MV-4-11 (cell line): ENCODE measurements at regions not wholly inside any gene's neighbourhood (a gene's known extent, or its start where the extent isn't known, plus 50 kb on each side); places are given as distances from the start of the nearest gene placed in this dataset.

ENCODE experiments used
- DNase-seq: peaks from one replicate; lab custom pipeline; 2025; lab: John Stamatoyannopoulos, UW

DNA sequence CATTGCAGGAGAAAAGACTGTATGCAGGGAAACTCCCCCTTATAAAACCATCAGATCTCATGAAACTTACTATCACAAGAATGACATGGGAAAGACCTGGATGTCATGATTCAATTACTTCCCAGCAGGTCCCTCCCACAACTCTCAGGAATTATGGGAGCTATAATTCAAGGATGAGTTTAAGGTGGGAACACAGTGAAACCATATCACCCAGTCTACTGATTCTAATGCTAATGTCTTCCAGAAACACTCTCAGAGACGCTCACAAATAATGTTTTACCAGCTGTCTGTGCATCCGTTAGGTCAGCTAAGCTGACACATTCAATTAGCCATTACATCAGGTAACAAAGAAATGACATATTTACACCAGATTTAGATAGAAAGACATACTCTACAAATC lies 637.9 kb downstream of the NLGN4Y start:
- no peak for DNase-seq

DNA sequence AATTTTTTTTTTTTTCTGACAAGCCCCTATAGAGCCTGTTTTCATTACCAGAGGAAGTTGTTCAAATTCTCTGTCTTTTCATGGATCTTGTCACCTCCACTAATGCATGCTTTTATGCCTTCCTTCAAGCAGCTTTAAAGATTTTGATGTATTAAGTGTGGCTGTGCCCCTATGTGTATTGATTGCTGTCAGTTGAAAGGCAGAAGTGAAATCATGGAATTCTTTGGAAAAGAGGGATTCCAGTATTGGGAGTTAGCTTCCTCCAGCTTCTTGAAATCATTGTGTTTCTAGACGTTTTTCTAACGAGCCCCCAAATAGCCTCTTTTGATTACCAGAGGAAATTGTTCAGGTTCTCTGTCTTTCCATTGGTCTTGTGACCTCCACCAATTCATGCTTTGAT lies 655.6 kb downstream of the NLGN4Y start:
- no peak for DNase-seq

DNA sequence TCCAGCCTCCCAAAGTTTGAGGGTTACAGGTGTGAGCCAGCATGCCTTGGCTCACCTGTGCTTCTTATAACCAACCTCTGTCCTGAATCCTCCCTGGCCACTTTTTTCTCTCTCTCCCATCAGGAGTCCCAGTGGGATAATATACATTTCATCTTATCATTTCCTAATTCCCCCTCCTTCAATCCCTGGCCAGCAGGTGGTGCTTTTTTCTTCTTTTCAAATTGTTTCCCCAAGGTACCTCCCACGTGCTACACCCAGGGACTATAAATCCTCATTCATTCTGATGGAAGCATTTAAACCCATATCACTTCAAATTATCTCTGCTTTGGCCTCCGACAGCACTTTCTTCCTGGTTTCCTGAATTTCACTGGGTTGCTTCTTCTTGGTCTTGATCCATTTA lies 704.7 kb downstream of the NLGN4Y start:
- DNase-seq: no peak

DNA sequence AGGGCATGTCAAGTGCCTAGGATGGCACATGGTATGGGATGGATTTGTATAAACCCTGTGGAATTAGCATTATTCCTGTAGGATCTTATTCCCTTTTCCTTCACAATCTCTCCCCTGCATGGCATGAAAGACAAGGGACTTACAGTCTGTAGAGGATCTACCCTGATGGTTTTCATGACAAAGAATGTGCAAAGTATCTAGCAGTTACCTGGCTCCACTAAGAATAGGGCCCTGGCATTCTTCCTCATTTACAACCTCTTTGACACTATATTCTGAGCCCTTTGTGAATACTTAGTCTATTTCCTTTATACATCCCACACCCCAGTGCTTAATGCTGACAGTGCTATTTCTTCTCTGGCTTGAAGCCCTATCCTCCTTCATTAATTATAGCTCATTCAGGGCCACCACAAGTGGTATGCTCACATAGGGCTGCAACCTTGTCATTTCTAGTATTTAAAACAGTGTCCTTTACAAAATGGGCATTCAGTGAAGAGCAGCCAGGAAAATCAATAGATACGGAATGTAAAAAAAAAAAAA lies 715.3 kb downstream of the NLGN4Y start:
- DNase-seq: no peak

DNA sequence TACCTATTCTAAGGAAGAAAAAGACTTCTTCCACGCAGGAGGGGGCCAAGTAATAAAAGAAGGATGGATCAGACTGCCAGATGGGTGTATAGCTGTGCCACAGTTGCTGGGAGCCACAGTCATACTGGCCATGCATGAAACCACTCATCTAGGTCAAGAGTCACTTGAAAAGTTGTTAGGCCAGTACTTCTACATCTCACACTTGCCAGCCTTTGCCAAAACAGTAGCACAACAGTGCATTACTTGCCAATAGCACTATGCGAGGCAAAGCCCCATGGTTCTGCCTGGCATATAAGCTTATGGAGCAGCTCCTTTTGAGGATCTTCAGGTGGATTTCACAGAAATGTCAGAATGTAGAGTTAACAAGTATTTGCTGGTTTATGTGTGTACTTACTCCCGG lies 735.0 kb downstream of the NLGN4Y start:
- no peak for DNase-seq

DNA sequence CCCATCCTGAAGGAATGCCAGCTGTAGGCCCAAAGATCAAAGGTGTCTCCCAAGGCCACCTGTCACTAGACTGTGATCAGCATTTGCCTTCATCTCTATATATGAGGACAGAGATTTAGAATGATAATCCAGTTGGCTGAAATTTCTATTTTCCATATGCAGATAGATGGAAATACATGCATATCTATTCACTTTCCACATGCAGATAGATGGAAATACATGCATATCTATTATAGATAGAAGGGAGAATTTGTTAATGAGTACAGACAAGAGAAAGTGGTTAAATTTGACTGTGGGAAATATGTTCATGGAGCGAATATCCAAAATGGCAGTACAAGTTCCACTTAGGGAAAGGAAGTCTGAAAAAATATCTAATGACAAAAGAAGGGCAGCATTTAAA lies 762.2 kb downstream of the NLGN4Y start:
- DNase-seq: no peak

DNA sequence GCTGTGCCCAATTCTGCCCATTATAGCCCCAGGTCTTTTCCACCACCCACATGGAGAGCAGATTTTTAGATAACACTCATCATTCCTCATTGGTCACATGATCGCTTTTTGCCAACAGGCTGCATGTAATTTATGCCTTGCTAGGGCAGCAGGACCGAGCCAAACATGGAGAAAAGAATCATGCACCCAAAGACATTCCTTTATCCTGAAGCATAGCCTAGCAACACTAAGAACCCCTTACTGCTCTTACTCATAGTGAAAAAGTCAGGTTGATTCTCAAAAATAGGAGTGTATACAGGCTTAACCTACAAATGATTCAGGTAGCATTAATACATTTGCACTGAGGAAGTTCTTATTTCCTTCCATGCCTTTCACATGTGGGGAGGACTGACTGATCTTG lies 765.5 kb downstream of the NLGN4Y start:
- no peak for DNase-seq

DNA sequence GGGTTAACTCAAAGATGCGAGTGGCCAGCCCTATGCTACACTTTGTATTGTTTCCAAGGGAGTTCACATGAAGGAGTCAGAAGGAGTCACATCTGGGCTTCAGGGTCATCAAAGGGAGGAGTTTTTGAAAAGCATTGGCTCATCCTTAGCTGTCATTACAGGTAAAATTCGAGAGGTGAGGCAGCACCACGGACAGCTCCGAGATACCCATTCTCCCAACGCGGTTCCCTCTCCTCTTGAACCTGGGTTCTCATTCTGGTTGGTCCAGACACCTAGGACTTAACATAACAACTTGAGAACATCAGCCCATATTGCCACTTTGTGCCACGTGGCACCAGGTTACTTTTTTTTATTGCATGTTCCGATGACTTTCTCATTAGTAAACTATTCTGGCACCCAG lies 768.6 kb downstream of the NLGN4Y start:
- no peak for DNase-seq

DNA sequence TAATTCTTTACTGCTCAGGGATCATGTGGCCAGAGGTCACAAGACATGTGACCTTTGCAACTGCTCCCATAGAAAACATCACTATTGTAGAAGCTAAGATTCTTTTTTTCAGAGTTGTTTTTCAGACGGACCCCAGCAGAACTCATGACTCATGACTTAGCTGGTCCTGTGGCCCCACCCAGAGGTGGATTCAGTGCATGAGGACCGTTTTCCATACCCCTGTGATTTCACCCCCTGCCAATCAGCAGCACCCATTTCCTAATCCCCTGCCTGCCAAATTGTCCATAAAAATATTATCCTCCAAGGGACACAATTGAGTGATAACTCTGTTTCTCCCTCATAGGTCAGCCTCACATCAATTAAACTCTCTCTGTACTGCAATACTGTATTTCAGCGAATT lies 777.5 kb downstream of the NLGN4Y start:
- no peak for DNase-seq

DNA sequence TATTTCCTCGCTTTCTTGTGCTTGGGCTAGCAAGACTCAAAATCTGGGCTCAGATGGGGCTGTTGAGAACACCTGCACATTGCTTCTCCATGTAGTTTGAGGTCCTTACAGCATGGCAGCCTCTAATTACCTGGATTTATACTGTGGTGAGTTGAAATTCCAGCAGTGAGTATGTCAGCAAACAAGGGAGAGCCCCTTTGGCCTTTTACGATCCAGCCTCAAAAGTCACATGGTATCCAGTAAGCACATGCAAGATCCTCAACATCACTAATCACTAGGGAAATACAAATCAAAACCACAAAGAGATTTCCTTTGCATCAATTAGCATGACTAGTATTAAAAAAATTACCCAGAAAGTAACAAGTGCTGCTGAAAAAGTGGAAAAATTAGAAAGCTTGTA lies 787.8 kb downstream of the NLGN4Y start:
- DNase-seq: no peak

DNA sequence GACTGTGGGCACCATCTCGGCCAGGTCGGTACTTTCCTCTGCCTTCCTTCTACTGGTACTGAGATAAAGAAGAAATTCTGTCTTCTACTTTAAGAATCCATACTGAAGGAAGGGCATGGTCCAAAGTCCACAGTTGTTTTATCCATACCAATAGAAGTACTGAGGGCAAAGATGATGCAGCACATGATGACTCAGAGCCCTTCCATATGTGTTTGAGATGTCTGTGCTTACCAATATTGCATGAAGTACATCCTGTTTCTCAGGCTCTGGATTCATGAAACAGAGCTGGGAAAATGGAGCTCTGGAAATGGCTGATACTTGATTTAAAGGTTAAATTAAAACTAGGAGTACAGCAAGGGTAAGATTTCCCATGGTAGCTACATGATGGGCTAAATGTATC lies 799.9 kb downstream of the NLGN4Y start:
- no peak for DNase-seq

DNA sequence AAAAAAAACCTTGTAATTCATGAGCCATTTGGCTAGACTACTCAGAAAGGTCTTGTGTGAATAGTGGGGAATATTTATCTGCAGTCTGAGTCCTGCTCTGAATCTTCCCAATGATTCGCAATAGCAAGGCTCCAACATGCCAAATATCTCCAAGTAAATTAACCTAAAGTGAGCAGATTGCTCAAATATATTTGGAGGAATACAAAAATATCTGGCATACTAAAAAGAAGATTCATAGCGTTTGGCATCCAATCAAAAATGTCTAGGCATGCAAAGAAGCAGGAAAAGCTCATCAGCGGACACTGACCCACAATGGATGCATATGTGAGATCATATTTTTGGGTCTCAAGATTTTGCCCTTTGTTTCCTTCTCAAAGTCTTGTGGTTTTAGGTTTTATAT lies 800.9 kb downstream of the NLGN4Y start:
- no peak for DNase-seq

DNA sequence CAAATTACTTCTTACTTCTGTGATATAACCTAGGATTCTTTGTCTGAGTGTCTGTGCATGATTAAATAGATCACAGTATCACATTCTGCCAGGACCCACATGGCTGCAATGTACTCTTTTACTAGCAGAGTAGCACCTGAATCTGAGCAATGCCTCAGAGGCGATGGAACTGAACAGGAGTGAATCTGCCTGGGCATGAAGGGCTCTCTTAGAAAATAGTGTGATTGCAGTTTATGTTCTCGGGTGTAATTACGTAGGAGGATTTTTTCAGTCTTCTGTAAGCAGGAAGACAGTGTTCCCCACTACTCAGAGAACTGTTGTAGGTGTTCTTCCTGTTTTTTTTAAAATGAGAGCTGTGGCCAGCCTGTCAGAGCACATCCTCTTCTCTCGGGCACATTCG lies 802.3 kb downstream of the NLGN4Y start:
- DNase-seq: no peak

DNA sequence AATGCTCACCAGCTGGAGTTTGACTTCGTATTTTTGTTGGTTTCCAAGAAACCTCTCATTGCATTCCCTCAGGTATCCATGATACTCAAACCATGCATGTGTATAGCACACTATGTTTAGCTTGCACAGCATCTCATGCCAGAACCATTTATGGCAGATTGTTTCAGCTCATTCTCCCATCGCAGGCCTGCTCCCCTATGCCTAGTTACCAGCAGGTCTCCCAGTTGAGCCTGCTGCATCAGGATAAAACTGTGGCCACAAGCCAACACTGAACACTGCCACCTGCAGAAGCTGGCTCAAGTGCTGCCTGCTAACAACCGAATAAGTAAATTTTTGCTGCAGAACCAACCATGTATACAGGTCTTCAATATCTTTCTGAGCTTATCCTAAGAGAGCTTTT lies 804.5 kb downstream of the NLGN4Y start:
- no peak for DNase-seq

DNA sequence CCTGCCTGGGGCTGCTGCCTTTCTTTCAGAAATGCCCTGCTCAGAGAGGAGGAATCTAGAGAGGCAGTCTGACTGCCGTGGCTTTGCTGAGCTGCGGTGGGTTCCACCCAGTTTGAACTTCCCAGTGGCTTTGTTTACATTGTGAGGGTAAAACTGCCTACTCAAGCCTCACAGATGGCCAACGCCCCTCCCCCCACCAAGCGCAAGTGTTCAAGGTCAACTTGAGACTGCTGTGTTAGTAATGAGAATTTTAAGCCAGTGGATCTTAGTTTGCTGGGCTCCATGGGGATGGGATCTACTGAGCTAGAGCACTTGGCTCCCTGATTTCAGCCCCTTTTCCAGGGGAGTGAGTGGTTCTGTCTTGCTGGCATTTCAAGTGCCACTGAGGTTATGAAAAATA lies 819.2 kb downstream of the NLGN4Y start:
- DNase-seq: no peak

DNA sequence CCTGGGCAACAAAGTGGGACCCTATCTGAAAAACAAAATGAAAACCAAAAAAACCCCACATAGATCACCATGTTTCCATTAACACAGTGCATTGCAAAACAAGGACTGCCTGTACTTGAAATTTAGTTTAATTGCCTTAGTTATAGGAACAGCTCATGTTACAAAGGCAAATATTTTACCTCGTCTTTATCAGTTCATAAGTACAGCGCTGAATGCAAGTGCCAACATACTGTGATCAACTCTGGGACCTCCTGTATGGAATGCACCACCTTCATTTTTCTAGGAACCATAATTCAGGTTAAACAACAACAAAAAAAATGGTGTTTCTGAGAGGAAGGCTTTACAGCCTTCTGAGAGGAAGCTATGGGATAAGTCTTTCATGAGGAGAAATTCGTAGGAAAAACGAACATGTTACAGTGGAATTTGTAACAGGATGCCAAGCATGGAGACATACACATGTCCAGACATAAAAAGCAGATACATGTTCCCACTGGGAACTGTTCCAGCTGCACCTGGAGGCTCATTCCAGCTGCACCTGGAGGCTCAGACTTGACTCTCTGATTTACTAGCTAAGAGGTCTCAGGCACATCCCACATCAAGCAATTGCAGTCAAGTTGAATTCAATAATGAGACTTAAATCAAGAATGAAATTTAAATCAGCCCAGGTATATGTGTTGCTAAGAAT lies 821.3 kb downstream of the NLGN4Y start:
- no peak for DNase-seq

DNA sequence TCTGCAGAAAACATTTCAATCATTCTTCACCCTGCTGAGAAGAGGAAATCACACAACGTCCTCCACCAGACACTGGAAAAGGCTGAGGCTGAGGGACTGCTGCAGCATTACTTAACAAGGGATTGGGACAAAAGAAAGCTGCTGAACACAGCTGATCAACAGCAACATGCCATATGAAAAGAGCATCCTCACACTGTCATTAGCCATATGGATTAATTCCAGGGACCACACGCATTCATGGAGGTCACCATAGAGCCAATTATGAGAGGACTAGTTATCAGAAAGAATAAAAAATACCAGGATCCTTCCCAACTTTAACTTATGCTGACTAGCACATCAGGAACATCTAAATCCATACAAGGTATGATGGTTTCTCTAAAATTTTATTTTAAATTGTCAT lies 825.0 kb downstream of the NLGN4Y start:
- no peak for DNase-seq

DNA sequence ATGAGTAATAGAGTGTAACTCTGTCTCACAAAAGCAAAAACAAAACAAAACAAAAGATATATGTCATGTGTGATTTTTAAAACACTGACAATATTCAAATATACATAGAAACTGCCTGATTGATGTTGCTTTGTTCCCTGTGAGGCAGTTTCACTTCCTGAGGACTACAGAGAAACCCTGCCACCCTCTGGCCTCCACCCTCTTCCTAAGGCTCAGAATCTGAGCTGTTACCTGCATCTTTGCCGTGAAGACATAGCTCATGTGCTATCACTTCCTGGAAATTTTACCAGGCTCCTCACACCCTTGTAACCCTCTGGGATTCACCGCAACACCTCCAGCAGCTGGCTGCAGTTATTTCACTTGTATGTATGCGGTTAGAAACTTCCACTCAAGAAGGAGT lies 831.0 kb downstream of the NLGN4Y start:
- peak; percentile 40 for DNase-seq

DNA sequence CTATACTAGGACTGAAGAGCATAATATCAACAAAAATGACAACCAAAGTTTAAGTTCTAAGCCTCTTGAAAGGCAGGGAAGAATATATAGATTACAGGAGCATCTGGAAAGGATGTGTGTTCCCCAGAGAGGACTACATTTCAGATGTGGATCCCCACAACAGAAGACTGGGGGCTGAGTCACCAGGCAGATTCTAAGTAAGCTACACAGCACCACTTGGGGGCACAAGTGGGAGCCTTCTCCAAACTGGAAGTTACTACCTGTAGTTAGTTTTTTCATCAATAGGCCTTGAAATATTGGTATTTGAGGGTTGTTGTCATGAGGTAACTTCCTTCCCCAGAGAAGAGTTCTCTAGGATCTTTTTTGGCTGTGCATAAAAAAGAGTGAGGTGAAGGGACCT lies 836.1 kb downstream of the NLGN4Y start:
- DNase-seq: no peak

DNA sequence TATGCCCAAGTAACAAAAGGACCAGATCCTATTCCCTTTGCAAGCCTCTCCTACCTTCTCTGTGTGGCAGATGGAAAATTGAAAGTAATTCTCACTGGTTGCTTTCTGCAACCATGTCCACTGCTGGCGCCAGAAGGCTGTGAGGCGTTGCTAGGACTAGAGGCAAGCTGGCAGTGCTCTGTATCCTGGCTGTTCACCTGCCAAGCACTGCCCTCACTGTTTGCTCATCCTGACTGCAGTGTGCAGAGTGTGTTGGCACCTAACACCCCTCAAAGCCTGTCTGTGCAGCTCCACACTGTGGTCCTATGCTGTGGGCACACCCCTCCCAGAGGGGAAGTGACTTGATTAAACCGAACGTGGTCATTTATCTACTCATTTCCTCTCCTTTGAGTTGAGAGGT lies 840.7 kb downstream of the NLGN4Y start:
- DNase-seq: no peak

DNA sequence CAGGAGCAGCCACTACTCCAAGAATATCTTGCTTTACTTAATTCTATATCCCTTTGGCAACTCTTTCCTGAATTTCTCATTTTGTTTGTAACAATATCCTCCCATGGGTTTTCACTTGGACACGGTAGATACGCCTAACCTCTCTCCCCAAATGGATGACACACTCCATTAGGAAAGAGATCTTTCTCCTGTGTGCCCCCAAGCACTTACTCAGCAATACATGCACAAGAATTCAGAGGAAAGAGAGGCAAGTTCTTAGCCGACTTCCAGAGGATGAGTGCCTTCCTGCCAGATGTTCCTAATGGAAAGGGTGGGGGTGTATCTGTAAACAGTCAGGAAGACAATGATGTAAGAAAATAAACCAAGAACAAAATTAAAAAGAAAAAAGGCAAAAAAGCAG lies 844.5 kb downstream of the NLGN4Y start:
- no peak for DNase-seq

DNA sequence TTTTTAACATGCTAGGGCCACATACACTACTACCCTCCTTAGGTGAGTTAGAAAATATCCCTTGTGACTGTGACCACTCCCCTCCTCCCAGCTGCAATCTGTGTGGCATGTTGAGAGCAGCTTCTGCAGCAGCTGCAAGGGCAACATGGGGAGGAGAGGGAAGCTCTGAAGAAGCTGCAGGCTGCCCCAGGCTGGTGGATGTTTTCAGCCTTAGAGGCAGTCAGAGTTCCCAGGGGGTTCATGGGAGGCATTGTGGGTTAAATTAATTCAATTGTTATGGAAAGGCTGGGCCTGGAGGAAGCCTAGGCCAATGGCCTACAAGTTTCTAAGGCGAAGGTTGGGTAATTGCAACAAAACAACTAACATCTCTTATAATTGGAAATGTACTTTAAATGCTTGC lies 860.8 kb downstream of the NLGN4Y start:
- no peak for DNase-seq

DNA sequence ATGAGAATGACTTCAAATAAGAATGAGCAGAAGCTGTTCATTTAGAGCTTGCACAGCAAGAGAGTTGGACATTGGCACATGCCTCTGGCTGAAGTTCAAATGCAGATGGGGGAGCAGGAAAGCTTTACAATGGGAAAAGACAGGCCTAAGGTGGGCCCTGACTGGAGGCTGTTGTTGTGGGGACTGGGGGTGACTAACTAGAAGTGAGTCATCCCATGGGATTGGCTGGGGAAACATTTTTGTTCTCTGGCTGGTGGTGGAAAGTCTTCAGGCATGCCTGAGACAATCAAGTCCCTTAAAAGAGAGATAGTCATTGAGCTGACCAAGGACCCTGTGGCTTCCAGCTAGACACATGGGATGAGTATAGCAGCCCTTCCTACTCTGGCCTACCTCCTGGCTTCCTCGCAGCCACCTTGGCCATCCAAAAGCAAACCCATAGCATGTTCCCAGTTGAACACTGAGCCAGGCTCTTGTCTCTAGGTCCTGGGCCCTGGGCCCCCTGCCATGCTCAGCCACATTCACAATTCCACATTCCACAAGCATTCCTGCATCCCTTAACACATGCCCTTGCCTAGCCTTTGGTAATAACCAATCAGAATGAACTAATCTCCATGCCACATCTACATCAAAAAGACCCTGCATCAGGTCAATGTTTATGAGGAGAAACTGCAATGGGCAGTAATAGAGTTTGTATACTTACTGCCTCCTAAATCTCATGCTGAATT lies 873.4 kb downstream of the NLGN4Y start:
- no peak for DNase-seq

DNA sequence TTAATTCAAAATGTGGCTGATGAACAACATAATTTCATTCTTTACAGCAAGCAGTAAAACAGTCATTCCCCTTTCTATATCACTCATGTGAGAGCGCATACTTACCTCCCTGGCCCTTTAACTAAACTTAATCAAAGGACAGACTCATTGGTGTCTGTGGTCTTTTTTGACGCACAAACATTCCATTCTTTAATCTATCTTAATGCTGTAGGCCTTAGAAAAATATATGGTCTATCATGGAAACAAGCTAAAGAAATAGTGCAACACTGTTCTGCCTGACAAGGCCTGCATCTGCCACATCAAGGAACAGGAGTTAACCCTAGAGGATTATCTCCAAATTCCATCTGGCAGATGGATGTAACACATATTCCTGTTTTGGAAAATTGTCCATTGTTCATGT lies 878.1 kb downstream of the NLGN4Y start:
- DNase-seq: no peak
